Esophagus muscularis mucosa (tissue), 4 donors: ENCODE measurements at regions not wholly inside any gene's neighbourhood (a gene's known extent, or its start where the extent isn't known, plus 50 kb on each side); places are given as distances from the start of the nearest gene placed in this dataset.
"Not testable (repeated sequence)": the region's sequence is repeated elsewhere in the genome, so short reads cannot be mapped to it uniquely, and the experiment has no call there.

Experiments used
- DNase-seq: peaks from one replicate; pipeline ENCODE4 v3.0.0-alpha.2; 2017; ENCODE audit errors: extremely low spot score
- H3K27ac ChIP-seq, 4 donors: fragments of 200-600 bp; sonication (generic); replicated peaks in 1 of 4; 1 replicate in 3 of 4; 2 replicates in 1 of 4; pipeline ENCODE4 v1.5.1; 2016 to 2019; ENCODE audit warnings: mild to moderate bottlenecking in 1 of 4
- H3K27me3 ChIP-seq, 4 donors: fragments of 200-600 bp; sonication (generic); one replicate each; pipeline versions ENCODE4 v1.5.1 to v1.6.0; 2016 to 2019
- H3K36me3 ChIP-seq, 4 donors: fragments of 200-600 bp; sonication (generic); one replicate each; pipeline ENCODE4 v1.5.1; 2016 to 2019
- H3K4me1 ChIP-seq, 4 donors: fragments of 200-600 bp; sonication (generic); one replicate each; pipeline ENCODE4 v1.5.1; 2016 to 2019
- H3K4me3 ChIP-seq, 4 donors: fragments of 200-600 bp; sonication (generic); 1 replicate in 2 of 4; 2 replicates in 2 of 4; pipeline ENCODE4 v1.5.1; 2016 to 2019; ENCODE audit warnings: mild to moderate bottlenecking in 4 of 4, moderate library complexity in 1 of 4
- H3K9me3 ChIP-seq, 4 donors: fragments of 200-600 bp; sonication (generic); 1 replicate in 3 of 4; 2 replicates in 1 of 4; pipeline ENCODE4 v1.5.1; 2016 to 2019
- EP300 ChIP-seq: sonication (generic); formaldehyde crosslinking; IDR thresholded peaks from one replicate; pipeline ENCODE4 v1.6.1; 2017; ENCODE audit warnings: antibody characterized with exemption
- POLR2A ChIP-seq: fragments of 450-650 bp; IDR thresholded peaks from one replicate; pipeline ENCODE4 v1.6.1; 2017; ENCODE audit warnings: antibody characterized with exemption, moderate library complexity, mild to moderate bottlenecking, low read depth
- POLR2AphosphoS5 ChIP-seq, 2 donors: sonication (generic); formaldehyde crosslinking; IDR thresholded peaks; one replicate each; pipeline ENCODE4 v1.6.1; 2017; ENCODE audit warnings: antibody characterized with exemption in 2 of 2
- WGBS: methylation state at CpG from one replicate; pipeline ENCODE4 v1.1.5; 2018; 5-methylcytosine and 5-hydroxymethylcytosine counted together
- intact Hi-C: fragments of 100-400 bp; cut with DNase I; formaldehyde crosslinking; loops from one replicate; pipeline ENCODE4 v1.15.1; 2023
- TF ChIP-seq, protein P1 (sequence below), 3 experiments: fragments of 200-600 bp in 2 of 3; fragments of 450-650 bp in 1 of 3; sonication (generic) in 2 of 3; IDR thresholded peaks; one replicate each; pipeline ENCODE4 v1.5.1; 2017 to 2019; ENCODE audit warnings: antibody characterized with exemption in 3 of 3, mild to moderate bottlenecking in 2 of 3, moderate library complexity in 1 of 3

DNA sequence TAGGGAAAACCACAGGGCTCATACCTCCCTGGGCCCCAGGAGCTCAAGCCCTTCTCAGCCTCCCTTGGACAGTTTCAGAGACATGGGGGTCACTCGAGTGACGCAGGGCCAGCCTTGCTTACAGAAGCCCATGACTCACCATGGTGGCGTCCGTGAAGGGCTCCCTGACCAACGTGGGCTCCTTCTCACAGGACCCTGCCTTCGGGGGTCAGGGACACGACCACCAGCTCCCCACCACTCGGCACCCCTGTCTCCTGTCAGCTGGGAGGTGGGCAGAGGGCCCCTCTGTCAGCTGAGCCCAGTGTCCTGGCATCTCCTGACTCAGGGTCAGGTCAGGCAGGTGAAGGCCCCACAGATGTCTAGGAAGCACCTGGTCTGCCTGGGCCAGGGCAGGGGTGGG lies 126.3 kb upstream of the ANO1 start:
- WGBS, result no CpG with 5 or more reads among the region's 8 CpGs
- Histone ChIP-seq H3K27ac (no peak overlapping the region), H3K4me1 (peaks cover 0 to 6% (median 2%) of the 10 kb centered on the region in 4 donors), H3K9me3 (peaks cover 0 to 7% (median 0%) of the 10 kb centered on the region in 4 donors), H3K36me3 (no peaks in the 10 kb centered on the region), H3K27me3 (peaks cover 0 to 59% (median 0%) of the 10 kb centered on the region in 4 donors), H3K4me3 (no peak overlapping the region)
- no peak for DNase-seq
- intact Hi-C loops, result no loop called here
- TF ChIP-seq, protein P1, sequence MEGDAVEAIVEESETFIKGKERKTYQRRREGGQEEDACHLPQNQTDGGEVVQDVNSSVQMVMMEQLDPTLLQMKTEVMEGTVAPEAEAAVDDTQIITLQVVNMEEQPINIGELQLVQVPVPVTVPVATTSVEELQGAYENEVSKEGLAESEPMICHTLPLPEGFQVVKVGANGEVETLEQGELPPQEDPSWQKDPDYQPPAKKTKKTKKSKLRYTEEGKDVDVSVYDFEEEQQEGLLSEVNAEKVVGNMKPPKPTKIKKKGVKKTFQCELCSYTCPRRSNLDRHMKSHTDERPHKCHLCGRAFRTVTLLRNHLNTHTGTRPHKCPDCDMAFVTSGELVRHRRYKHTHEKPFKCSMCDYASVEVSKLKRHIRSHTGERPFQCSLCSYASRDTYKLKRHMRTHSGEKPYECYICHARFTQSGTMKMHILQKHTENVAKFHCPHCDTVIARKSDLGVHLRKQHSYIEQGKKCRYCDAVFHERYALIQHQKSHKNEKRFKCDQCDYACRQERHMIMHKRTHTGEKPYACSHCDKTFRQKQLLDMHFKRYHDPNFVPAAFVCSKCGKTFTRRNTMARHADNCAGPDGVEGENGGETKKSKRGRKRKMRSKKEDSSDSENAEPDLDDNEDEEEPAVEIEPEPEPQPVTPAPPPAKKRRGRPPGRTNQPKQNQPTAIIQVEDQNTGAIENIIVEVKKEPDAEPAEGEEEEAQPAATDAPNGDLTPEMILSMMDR (IDR thresholded peaks at IDR 0.05), result no peak
- no peak for TF ChIP-seq POLR2AphosphoS5 (IDR thresholded peaks at IDR 0.05)
- TF ChIP-seq EP300, result no peak
- TF ChIP-seq POLR2A, result no peak

DNA sequence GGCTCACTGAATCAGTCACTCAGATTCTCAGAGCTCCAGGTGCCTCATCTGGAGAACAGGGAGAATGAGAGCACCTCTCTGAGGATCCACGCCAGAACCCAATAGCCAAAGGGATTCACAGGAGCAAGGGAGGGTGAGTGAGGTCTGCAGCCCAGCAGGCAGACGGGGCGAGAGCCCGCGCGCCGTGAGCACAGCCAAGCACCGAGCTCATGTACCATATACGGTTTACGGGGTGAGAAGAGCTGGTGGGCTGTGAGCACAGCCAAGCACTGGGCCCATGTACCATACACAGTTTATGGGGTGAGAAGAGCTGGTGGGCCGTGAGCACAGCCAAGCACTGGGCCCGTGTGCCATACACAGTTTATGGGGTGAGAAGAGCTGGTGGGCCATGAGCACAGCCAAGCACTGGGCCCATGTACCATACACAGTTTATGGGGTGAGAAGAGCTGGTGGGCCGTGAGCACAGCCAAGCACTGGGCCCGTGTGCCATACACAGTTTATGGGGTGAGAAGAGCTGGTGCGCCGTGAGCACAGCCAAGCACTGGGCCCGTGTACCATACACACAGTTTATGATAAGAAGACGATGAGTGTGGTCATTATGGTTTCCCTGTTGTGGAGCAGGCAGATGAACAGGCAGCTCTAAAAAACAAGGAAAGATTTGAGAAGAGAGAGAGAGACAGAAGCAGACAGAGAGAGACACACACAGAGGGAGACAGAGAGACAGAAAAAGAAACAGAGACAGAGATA lies 125.7 kb upstream of the ANO1 start:
- peaks cover 0 to 65% (median 0%) of the 10 kb centered on the region in 4 donors for H3K27me3 ChIP-seq
- H3K4me3 ChIP-seq, DNase-seq, H3K36me3 ChIP-seq, H3K4me1 ChIP-seq, H3K27ac ChIP-seq, H3K9me3 ChIP-seq, intact Hi-C loops: not testable (repeated sequence)
- WGBS, result 95% methylated on average over 18 of the region's 18 CpGs

- Histone ChIP-seq H3K9me3 (peaks cover 0 to 13% (median 4%) of the 10 kb centered on the region in 4 donors), H3K36me3 (no peaks in the 10 kb centered on the region), H3K27me3 (peaks cover 0 to 72% (median 0%) of the 10 kb centered on the region in 4 donors), H3K4me1 (peaks cover 0 to 6% (median 2%) of the 10 kb centered on the region in 4 donors), H3K27ac (no peak overlapping the region), H3K4me3 (no peak overlapping the region)
- 85% methylated on average over 9 of the region's 9 CpGs for WGBS
- no peak for DNase-seq
- TF ChIP-seq EP300 (no peak), POLR2A (no peak), POLR2AphosphoS5 (IDR thresholded peaks at IDR 0.05) (no peak)
- TF ChIP-seq, protein P1 (IDR thresholded peaks at IDR 0.05), result no peak
- intact Hi-C loops, result no loop called here
Observed at GRCh38 chr11:69953356-69953755, 124.8 kb upstream of the ANO1 start.

- peaks cover 0 to 27% (median 17%) of the 10 kb centered on the region in 4 donors for H3K9me3 ChIP-seq
- no peak for DNase-seq
- intact Hi-C loops, result no loop called here
- 89% methylated on average over 12 of the region's 12 CpGs for WGBS
- TF ChIP-seq EP300 (no peak), POLR2A (no peak), POLR2AphosphoS5 (IDR thresholded peaks at IDR 0.05) (no peak)
- TF ChIP-seq, protein P1 (IDR thresholded peaks at IDR 0.05), result no peak
- no peak overlapping the region for H3K4me3 ChIP-seq
- H3K36me3 ChIP-seq, result no peaks in the 10 kb centered on the region
- H3K27me3 ChIP-seq, result peaks cover 0 to 72% (median 0%) of the 10 kb centered on the region in 4 donors
- H3K4me1 ChIP-seq, result peaks cover 0 to 6% (median 0%) of the 10 kb centered on the region in 4 donors
- H3K27ac ChIP-seq, result no peak overlapping the region
Observed at GRCh38 chr11:69954756-69955155, 123.4 kb upstream of the ANO1 start.

GRCh38 chr11:69956669-69957190 lies 121.4 kb upstream of the ANO1 start:
- 90% methylated on average over 4 of the region's 8 CpGs for WGBS
- Histone ChIP-seq H3K4me1 (peaks cover 0 to 6% (median 0%) of the 10 kb centered on the region in 4 donors), H3K36me3 (no peaks in the 10 kb centered on the region), H3K27me3 (peaks cover 0 to 69% (median 0%) of the 10 kb centered on the region in 4 donors), H3K27ac (no peak overlapping the region), H3K4me3 (no peak overlapping the region), H3K9me3 (peaks cover 0 to 24% (median 17%) of the 10 kb centered on the region in 4 donors)
- intact Hi-C loops, result no loop called here
- no peak for DNase-seq
- TF ChIP-seq POLR2A, result no peak
- no peak for TF ChIP-seq POLR2AphosphoS5 (IDR thresholded peaks at IDR 0.05)
- TF ChIP-seq, protein P1 (IDR thresholded peaks at IDR 0.05), result no peak
- TF ChIP-seq EP300, result no peak
